ENCODE measurements at regions not wholly inside any gene's neighbourhood (a gene's known extent, or its start where the extent isn't known, plus 50 kb on each side); places are given as distances from the start of the nearest gene placed in this dataset.
"Not testable (repeated sequence)": the region's sequence is repeated elsewhere in the genome, so short reads cannot be mapped to it uniquely, and the experiment has no call there.

DNA sequence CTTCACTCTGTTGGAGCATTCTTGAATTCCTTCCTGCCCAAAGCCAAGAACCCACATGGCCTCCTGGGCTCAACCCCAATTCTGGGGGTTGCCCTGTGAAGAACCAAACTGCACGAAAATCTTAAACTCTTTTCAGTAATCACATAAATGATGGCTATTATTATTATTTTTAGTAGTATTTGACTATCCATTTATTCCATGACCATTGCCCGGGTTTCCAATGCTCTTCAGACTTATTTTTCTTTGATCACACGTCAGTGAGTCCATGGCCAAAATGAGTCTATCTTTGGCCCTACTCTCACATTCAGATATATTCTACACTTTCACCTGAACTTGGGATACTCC is 185.9 kb downstream of the AVL9 start:
- no peak for DNase-seq (ENCODE audit: low read depth)

DNA sequence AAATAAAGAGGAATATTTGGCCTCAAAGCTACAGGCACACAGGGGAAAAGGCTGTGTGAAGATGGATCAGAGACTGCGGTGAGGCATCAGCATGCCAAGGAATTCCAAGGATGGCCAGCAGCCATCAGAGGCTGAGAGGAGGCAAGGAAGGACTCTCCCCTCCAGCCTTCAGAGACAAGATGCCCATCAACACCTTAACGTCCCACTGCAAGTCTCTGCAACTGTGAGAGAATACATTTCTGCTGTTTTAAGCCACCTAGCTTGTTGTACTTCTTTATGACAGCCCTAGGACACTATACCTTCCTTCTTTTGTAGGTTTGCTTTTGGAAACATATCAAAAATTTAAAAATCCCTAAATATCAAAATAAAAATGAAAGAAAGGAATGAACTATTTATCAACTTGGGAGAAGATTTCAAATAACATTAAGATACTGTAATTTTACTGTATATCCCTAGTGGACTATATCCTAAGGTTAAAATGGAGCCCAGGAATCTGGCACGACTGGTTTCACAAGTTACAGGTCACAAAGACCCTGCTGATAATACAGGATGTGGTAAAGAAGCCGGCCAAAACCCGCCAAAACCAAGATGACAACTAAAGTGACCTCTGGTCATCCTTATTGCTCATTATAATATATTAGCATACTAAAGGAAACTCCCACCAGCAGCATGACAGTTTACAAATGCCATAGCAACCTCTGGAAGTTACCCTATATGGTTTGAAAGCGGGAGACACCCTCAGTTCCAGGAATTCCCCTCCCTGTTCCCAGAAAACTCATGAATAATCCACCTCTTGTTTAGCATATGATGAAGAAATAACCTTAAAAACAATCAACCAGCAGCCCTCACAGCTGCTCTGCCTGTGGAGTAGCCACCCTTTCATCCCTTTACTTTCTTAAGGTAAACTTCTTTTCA is 185.2 kb downstream of the AVL9 start:
- peak; percentile 89 for DNase-seq (ENCODE audit: low read depth)

DNA sequence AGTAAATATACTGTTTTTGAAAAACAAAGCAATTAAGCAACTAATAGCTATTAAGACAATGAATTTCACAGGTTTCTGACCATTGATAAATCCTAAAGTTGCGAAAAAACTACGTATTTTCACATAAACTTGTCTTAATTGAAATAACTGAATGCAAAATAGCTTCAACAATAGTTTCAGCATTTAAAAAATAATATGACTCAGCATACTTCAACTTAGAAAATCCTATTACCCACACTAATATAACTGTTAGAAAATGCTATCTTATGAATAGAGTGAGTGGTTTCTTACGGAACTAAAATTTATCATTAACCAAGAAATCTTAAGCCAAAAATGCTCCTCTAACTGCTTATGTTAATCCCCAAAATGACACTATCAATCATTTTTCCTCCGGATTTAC is 183.9 kb downstream of the AVL9 start:
- DNase-seq (ENCODE audit: low read depth) = no peak

DNA sequence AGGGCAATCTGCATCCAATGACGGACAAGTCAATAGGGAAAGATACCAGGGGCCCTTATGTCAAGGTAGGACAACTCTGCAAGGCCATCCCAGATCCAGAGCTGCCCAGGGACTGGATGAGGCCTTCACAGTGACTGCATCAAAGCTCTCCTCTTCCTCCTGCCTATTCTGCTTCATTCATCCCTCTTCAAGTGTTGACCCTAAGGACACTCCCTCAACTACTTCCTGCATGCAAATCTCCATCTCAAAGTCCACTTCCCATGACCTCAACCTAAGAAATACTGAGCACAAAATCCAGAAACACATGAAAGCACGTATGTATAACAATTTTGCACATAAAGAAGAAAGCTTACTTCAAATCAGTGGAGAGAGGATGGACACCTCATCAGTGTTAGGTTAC is 182.3 kb downstream of the AVL9 start:
- no peak for DNase-seq (ENCODE audit: low read depth)

DNA sequence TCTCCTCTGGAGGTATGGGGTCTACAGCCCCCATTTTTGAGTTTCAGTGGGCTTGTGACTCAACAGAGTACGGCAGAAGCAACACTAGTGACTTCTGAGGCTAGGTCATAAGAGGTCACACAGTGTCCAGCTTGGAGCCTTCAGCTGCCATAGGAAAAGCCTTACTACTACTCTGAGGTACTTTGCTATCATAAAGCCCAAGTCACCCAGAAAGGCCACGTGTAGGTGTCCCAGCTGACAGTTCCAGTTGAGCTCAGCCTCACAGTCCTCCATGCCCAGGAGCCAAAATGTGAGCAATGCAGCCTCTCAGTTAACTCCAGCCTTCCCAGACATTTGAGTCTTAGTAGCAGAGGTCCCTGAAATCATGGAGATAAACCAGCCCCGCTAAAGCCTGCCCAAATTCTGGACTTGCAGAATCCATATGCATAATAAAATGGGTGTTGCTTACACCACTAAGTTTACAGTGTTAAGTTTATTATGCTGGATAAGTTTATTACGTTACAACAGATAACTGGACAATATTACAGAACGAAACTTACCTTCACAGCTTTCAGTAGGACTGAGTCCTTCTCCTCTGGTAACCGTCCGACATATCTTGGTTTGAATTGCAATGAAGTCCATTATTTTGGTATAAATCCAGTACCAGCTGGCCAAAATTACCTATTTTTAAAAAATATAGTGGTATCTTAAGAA is 181.1 kb downstream of the AVL9 start:
- DNase-seq (ENCODE audit: low read depth) = no peak

DNA sequence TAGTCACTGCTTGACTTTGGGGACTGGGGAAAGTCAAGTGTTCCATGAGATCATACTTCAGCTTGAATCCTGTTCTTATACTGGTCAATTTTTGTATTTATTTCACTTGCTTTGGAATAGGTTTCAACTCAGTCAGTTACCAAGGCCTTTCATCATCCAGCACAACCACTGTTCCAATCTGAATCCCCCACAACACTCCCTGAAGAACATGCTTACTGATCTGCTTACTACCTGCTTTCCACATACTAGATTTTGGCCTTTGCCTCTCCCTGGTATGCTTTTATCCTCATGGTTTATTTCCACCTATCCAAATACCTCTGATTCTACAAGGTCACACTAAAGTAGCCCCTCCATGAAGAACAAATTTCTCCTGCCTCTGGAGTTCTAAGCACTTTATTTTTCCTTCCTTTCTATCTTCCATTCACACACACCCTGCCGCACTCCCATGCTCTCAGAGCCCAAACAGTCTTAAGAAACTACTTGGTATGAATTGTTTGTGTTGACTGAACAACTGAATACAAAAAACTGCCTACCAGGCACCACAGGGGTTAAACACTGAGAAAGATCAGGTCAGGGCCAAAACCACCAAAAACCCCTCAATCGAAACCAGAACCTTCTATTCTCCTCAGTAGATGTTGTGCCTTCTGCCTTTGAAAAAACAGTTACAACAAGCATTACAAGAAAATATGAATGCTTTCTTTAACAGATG is 178.1 kb downstream of the AVL9 start:
- no peak for DNase-seq (ENCODE audit: low read depth)

DNA sequence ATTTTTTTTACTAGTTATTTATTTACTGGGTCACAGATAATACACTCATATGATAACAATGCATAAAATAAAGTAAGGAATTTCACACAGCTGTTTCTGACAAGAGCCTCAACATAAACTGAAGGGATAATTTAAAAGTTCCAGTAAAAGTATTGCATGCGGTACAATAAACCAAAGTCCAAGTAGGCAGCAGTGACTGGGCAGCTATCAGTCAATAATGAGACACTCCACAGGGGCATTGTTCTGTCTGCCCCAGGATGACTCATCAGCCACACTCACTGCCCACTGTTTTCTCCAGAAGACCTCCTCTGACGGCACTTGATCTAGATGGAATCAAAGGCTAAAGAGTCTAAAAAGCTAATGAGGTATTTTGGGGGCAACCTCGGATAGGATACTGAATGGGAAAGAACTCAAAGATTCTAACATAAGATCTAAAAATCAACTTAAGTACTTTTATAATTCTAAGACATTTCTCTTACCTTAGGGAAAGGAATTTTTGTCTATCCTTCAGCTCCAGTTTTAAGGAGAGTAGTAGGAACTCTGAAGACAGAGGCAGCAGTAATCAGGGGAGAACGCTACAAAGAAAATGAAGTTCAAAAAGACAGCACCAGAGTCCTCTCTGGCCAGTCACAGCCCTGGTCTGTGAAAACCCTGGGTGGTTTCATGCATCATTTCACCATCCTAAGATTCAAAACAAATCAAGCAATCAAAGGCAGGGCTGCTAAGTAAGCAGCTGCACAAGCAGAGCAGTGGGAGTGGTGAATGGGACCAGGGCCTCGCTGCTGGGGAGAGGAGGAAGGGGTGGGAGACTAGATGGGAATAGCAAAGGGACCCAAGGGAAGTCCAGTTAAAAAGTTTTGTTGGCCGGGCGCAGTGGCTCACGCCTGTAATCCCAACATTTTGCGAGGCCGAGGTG is 175.1 kb downstream of the AVL9 start:
- peak; percentile 92 for DNase-seq (ENCODE audit: low read depth)

DNA sequence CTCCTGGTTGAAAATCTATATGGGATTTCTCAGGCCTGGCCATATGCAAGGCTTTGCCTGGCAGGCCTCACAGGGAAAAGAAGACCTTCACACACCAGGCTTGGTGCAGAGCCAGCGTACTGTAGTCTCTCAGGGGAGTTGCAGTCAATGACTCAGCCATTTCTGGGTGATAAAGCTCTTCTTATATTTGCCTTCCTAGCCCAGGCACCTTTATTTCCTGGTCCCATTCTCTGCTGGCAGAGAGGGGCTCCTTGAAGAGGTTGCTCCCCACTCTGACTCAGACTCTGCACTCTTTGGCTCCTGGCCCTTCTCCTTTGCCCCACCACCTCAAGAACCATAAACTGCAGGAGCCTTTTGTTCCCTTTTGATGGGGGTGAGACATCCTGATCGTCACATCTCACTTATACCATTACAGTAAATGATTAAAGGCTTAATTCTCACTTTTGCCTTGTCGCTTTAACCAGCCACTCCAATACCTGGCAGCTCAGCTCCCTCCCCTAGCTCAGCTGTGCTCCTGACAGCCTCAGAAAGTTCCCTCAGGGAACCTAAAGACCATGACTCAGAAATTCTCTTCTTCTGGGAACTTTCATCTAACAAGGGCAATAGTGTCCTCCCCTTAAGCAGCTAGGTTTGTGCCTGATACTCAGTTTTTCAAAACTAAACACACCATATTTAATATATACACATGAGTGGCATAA is 174.0 kb downstream of the AVL9 start:
- DNase-seq (ENCODE audit: low read depth) = peak; percentile 90

DNA sequence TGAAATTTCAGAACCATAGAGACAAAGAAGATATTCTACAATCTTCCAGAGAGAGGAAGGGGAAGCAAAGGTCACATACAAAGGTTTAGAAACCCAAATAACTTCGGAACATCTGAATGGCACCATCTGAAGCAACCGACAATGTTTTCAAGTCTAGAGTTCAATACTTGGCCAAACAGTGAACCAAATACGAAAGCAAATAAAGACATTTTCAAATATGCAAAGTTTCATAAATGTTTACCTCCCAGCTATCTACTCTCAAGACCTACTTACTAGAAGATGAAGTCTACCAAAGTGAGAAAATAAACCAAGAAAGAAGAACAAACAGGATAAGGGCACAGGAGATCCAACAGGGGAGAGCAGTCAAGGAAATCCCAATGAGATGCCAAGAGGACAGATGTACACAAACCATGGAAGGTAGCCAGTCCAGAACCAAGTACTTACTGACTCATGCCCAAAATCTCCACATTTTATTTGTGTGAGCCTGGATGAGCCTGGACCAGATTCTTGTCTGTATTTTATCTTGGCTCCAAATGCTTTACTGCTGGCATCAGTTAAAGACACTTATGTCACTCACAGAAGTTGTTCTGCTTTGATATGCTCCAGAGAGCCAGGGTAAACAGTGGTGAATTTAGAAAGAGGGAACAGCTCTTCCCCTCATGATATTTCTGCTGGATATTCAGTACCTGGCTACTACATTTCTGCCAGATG is 173.3 kb downstream of the AVL9 start:
- peak; percentile 87 for DNase-seq (ENCODE audit: low read depth)

DNA sequence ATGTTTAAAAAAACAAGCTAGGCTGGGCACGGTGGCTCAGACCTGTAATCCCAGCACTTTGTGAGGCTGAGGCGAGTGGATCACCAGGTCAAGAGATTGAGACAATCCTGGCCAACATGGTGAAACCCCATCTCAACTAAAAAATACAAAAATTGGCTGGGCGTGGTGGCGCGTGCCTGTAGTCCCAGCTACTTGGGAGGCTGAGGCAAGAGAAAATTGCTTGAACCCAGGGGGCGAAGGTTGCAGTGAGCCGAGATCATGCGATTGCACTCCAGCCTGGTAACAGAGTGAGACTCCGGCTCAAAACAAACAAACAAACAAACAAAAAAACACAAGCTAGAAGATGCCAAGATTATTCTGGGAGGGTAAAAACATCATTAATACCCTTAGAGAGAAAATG is 172.3 kb downstream of the AVL9 start:
- DNase-seq (ENCODE audit: low read depth) = not testable (repeated sequence)

DNA sequence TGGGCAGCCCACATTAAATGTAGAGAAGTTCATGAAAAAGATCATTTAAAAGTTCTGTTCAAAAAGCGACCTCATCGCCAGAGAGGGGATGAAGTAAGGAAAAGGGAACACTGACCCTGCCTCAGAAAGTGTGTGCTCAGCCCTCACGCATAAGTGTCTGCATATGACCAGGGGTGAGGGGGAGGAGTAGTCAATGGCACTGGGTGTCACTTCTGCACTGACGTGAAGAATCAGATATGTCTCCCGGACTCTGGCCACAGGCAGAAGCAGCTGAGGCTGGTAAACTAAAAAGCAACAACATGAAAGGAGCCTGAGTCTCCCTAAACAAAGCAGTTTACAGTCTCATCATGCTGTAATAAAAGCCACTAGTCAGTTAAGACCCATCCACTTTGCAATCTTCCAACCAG is 168.5 kb downstream of the AVL9 start:
- DNase-seq (ENCODE audit: low read depth) = not testable (repeated sequence)

DNA sequence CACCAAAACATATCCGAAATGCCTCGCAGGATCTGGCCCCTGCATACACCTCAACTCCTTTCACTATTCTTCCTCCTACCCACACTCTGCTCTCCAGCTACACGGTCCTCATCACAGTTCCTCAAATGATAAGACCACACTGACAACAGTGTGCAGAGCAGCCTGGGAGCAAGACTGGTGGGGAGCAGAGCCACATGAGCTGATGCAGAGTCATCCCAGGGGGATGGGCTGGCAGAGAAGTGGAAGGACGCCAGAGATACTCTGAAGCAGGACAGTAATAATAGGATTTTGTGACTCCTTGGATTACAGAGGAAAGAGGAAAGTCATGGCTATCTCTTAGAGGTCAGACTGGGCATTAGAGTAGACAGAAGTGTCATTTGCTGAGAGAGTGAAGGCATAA is 167.2 kb downstream of the AVL9 start:
- DNase-seq (ENCODE audit: low read depth) = not testable (repeated sequence)

DNA sequence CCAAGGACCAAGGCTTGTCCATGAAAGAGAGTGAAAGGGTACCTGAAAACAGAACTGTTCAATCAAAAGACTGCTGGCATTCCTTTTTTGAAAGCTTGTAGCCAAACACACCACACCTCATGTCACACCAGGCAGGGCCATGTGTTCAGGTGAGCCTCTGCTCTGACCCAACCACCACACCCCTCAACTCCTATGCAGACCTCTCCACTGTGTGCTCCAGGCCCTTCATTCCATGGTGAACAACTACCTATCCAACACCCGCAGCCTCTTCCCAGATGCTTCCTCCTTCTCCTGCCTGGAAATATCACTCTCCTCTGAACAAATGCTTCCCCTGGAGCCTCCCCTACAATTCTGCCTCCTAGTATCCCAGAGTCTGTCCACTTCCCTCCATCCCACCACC is 166.6 kb downstream of the AVL9 start:
- DNase-seq (ENCODE audit: low read depth) = no peak

DNA sequence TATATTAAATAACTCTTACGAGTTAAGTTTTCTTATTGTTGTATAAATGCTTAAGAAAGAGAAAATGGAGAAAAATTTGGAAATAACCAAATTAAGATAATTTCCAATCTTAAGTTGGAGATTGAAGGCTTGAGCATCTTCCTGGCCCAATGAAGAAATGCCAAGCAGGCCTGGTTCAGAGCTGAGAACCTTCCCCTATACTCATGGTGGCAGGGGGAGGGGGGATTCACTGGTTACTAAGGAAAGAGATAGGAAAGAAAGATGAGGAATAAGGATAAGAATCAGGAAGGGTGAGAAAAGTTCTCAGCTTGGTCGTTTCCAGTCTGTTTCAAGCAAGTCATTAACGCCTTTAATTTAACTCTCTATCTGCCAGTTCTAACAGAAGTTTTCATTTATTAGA is 166.2 kb downstream of the AVL9 start:
- no peak for DNase-seq (ENCODE audit: low read depth)

DNA sequence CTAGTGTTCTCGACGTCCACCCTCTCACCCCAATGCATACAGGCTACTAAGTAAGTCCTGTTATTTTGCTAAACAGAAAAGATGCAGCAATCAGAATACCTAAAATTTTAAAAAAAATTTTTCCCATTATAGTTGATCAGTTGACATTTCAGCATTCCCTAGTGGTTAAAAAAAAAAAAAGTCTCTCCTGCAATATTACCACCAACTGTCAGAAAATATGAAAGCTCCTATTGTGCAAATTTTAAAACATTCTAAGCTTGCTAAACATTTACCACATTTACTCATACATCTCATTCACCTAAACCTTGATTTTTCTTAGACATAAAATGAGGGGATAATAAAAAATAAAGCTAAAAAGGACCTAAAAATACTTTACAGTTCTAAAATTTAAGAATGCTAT is 165.6 kb downstream of the AVL9 start:
- DNase-seq (ENCODE audit: low read depth) = no peak

DNA sequence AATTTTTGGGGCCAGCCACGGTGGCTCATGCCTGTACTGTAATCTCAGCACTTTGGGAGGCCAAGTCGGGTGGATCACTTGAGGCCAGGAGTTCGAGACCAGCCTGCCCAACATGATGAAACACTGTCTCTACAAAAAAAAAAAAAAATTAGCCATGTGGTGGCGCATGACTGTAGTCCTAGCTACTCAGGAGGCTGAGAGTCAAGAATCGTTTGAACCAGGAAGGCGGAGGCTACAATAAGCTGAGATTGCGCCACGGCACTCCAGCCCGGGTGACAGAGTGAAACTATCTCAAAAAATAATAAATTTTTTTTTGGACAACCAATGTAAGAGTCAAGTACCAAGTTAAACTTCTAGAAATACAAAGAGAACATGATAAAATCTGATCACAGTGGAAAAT is 164.6 kb downstream of the AVL9 start:
- DNase-seq (ENCODE audit: low read depth) = no peak

DNA sequence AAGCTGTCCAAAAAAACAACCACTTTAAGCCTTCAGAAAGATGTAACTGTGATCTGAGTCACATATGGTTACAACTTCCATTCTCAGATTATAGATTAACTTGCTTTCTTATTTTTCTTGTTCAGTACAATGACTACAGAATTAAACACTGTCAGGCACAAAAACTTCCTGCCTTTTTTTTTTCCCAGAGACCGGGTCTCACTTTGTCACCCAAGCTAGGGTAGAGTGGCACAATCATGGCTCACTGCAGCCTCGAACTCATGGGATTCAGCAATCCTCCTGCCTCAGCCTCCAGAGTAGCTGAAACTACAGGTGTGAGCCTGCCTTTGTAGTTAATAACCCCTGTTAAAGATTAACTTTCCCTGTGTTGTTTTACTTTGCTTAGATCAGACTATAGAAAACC is 163.2 kb downstream of the AVL9 start:
- no peak for DNase-seq (ENCODE audit: low read depth)

DNA sequence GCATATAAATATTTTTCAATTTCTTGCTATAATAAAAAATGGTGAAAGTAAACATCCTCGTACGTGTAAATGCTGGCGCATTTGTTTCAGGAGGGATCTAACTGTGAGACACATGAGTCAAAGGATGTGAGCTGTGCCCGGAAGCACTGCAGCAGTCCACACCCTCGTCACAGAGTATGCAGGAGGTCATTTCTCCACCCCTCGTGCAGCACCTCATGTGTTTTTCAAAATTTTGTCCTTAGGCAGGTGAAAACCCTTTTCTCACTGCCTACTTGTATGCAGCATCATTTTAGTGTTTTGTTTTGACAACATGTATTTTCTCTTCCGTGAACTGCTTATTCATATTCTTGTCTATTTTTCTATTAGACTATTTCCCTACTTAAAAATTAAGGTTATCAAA is 162.7 kb downstream of the AVL9 start:
- peak; percentile 54 for DNase-seq (ENCODE audit: low read depth)

DNA sequence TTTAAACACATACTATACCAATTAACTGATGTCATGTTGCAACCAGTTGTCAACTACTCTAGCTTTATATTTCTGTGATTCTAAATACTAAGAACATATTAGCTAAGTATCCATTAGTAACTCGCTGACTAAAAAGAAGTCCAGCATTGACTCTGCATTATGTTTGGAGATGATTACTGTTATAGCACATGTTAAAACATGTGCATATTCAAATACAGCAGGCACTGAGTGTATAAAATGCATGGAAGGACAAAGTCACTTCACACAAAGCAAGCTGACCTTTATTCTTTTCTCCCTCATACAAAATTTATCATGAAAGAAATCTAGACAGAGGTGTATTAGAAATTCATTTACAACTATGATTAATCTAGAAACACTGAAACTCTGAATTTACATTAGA is 159.3 kb downstream of the AVL9 start:
- not testable (repeated sequence) for DNase-seq (ENCODE audit: low read depth)

DNA sequence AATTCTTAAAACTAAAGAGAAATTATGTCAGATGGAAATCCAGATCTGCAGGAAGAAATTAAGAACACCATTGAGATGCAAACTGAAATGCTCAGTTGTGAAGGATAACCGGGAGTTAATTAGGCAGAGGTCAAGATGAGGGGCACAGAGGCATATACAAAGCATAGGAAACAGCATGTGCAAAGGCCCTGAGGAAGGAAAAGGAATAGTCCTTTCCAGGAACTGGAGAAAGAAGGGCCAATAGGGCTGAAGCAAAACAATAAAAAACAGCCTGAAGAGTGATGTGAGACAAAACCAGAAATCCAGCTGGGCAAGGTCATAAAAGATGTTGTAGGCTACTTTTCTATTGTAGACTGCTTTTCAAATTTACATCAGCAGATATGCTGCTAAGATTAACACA is 155.1 kb downstream of the AVL9 start:
- DNase-seq (ENCODE audit: low read depth) = not testable (repeated sequence)

All from RPMI7951 (cell line).